Ishikawa (cell line): ENCODE measurements at regions not wholly inside any gene's neighbourhood (a gene's known extent, or its start where the extent isn't known, plus 50 kb on each side); places are given as distances from the start of the nearest gene placed in this dataset.

Experiments
- CEBPB ChIP-seq: IDR thresholded peaks from 2 replicates; pipeline ENCODE4 v1.6.1; 2012
- CREB1 ChIP-seq: IDR thresholded peaks from 2 replicates; pipeline ENCODE4 v1.6.1; 2012; ENCODE audit warnings: low read depth
- EP300 ChIP-seq: IDR thresholded peaks from 2 replicates; pipeline ENCODE4 v1.6.1; 2012; ENCODE audit warnings: borderline replicate concordance
- FOXM1 ChIP-seq: IDR thresholded peaks from 2 replicates; pipeline ENCODE4 v1.6.1; 2012; ENCODE audit warnings: low read depth, borderline replicate concordance
- MAX ChIP-seq: IDR thresholded peaks from 2 replicates; pipeline ENCODE4 v1.6.1; 2012
- NFIC ChIP-seq: IDR thresholded peaks from 2 replicates; pipeline ENCODE4 v1.6.1; 2012
- RAD21 ChIP-seq: IDR thresholded peaks from 2 replicates; pipeline ENCODE4 v1.6.1; 2012; ENCODE audit warnings: low read depth
- REST ChIP-seq: IDR thresholded peaks from 2 replicates; pipeline ENCODE4 v1.6.1; 2012; ENCODE audit warnings: low read depth, mild to moderate bottlenecking
- TAF1 ChIP-seq: IDR thresholded peaks from 2 replicates; pipeline ENCODE4 v1.6.1; 2012; ENCODE audit warnings: low read depth, mild to moderate bottlenecking
- TCF12 ChIP-seq: IDR thresholded peaks from 2 replicates; pipeline ENCODE4 v1.6.1; 2012; ENCODE audit warnings: low read depth
- USF1 ChIP-seq: IDR thresholded peaks from 2 replicates; pipeline ENCODE4 v1.6.1; 2012
- YY1 ChIP-seq: IDR thresholded peaks from 2 replicates; pipeline ENCODE4 v1.6.1; 2012; ENCODE audit warnings: low read depth
- ZBTB7A ChIP-seq: IDR thresholded peaks from 2 replicates; pipeline ENCODE4 v1.6.1; 2012; ENCODE audit warnings: low read depth

- TF ChIP-seq REST (no peak), CEBPB (no peak), FOXM1 (no peak), TAF1 (no peak), RAD21 (no peak), TCF12 (no peak), MAX (no peak), EP300 (no peak), YY1 (no peak), ZBTB7A (no peak), USF1 (no peak), NFIC (no peak), CREB1 (no peak)
Measured at GRCh38 chr3:132984181-132984580, 54.0 kb upstream of the TMEM108 start.
